SK-N-SH (cell line): ENCODE measurements at regions not wholly inside any gene's neighbourhood (a gene's known extent, or its start where the extent isn't known, plus 50 kb on each side); places are given as distances from the start of the nearest gene placed in this dataset.
"Not testable (repeated sequence)": the region's sequence is repeated elsewhere in the genome, so short reads cannot be mapped to it uniquely, and the experiment has no call there.

ENCODE experiments used
- CTCF ChIA-PET: fragments of 300-600, 350-600 bp; formaldehyde crosslinking; extraction: SDS; loops from one replicate; lab custom pipeline; 2021; lab: Yijun Ruan, JAX
- POLR2A ChIA-PET: fragments of 350-600 bp; sonication (Branson Sonifier 250); formaldehyde crosslinking; extraction: SDS; loops from one replicate; lab custom pipeline; 2020; ENCODE audit warnings: antibody characterized with exemption, inconsistent platforms; lab: Yijun Ruan, JAX
- DNase-seq: peaks from one replicate; pipeline ENCODE4 v3.0.0; 2012
- H2AFZ ChIP-seq: fragments of 200-600 bp; sonication (generic); 2 replicates; pipeline ENCODE4 v1.8.1; 2016; ENCODE audit warnings: antibody characterized with exemption, mild to moderate bottlenecking, low read depth
- H3F3A ChIP-seq: fragments of 200-600 bp; sonication (generic); replicated peaks from 2 replicates; pipeline ENCODE3; 2016; ENCODE audit warnings: antibody characterized with exemption, mild to moderate bottlenecking; ENCODE audit not compliant: insufficient read depth
- H3K27ac ChIP-seq, 2 experiments: fragments of 200-500 bp in 1 of 2; fragments of 200-600 bp in 1 of 2; sonication (Bioruptor generic) in 1 of 2; sonication (generic), shearing (Covaris generic) in 1 of 2; 2 replicates each; pipeline versions ENCODE4 v1.5.1 to v1.6.1; 2014 to 2016; ENCODE audit warnings: low read depth in 2 of 2, inconsistent platforms in 1 of 2, low read length in 1 of 2, mild to moderate bottlenecking in 1 of 2, mixed read lengths in 1 of 2
- H3K27me3 ChIP-seq: fragments of 200-600 bp; sonication (generic), shearing (Covaris generic); 2 replicates; pipeline ENCODE4 v1.6.1; 2016; ENCODE audit warnings: mixed run types; ENCODE audit not compliant: insufficient read depth
- H3K36me3 ChIP-seq, 2 experiments: fragments of 200-500 bp in 1 of 2; fragments of 200-600 bp in 1 of 2; sonication (Bioruptor generic) in 1 of 2; sonication (generic) in 1 of 2; replicated peaks in 1 of 2; 2 replicates each; pipeline versions ENCODE3 to v1.5.1; 2014 to 2016; ENCODE audit warnings: low read length in 1 of 2, mild to moderate bottlenecking in 1 of 2; ENCODE audit not compliant: insufficient read depth in 2 of 2, control insufficient read depth in 1 of 2
- H3K4me1 ChIP-seq, 2 experiments: fragments of 200-500 bp in 1 of 2; fragments of 200-600 bp in 1 of 2; sonication (Bioruptor generic) in 1 of 2; sonication (generic), shearing (Covaris generic) in 1 of 2; 2 replicates each; pipeline versions ENCODE4 v1.5.1 to v1.6.1; 2014 to 2016; ENCODE audit warnings: low read depth in 1 of 2, low read length in 1 of 2, mixed run types in 1 of 2; ENCODE audit not compliant: insufficient read depth in 2 of 2, control insufficient read depth in 1 of 2
- H3K4me2 ChIP-seq: fragments of 200-600 bp; sonication (generic), shearing (Covaris generic); 2 replicates; pipeline ENCODE4 v1.6.1; 2017; ENCODE audit warnings: mixed run types
- H3K4me3 ChIP-seq, 2 experiments: fragments of 200-500 bp in 1 of 2; fragments of 200-600 bp in 1 of 2; sonication (Bioruptor generic) in 1 of 2; sonication (generic), shearing (Covaris generic) in 1 of 2; 2 replicates each; pipeline versions ENCODE4 v1.5.1 to v1.8.1; 2014 to 2016; ENCODE audit warnings: low read depth in 2 of 2, inconsistent platforms in 1 of 2, low read length in 1 of 2, mild to moderate bottlenecking in 1 of 2, mixed read lengths in 1 of 2, moderate library complexity in 1 of 2
- H3K79me2 ChIP-seq: fragments of 200-600 bp; sonication (generic); 2 replicates; pipeline ENCODE4 v1.8.1; 2017; ENCODE audit warnings: mild to moderate bottlenecking; ENCODE audit not compliant: insufficient read depth
- H3K9ac ChIP-seq: fragments of 200-600 bp; sonication (generic); 2 replicates; pipeline ENCODE4 v1.6.1; 2017; ENCODE audit warnings: mixed run types
- H3K9me2 ChIP-seq: fragments of 200-600 bp; sonication (generic); 2 replicates; pipeline ENCODE4 v1.6.1; 2017; ENCODE audit warnings: mixed run types
- H3K9me3 ChIP-seq: fragments of 200-600 bp; sonication (generic); 2 replicates; pipeline ENCODE4 v1.6.1; 2017; ENCODE audit warnings: mixed run types, mild to moderate bottlenecking, moderate library complexity
- H4K20me1 ChIP-seq: fragments of 200-600 bp; sonication (generic); 2 replicates; pipeline ENCODE4 v1.6.1; 2017; ENCODE audit warnings: mild to moderate bottlenecking, mixed run types; ENCODE audit not compliant: insufficient read depth
- GATA2 ChIP-seq: sonication (generic); formaldehyde crosslinking; IDR thresholded peaks from 2 replicates; pipeline ENCODE4 v1.5.0; 2020; ENCODE audit warnings: mild to moderate bottlenecking, missing genetic modification reagents
- JUND ChIP-seq: IDR thresholded peaks from 2 replicates; pipeline ENCODE4 v1.4.0; 2012
- MAX ChIP-seq: IDR thresholded peaks from 2 replicates; pipeline ENCODE4 v1.4.0; 2012; ENCODE audit warnings: low read depth
- SIN3A ChIP-seq: IDR thresholded peaks from 2 replicates; pipeline ENCODE4 v1.6.1; 2012; ENCODE audit warnings: low read depth, mild to moderate bottlenecking, low read length, moderate library complexity, borderline replicate concordance
- TF ChIP-seq, protein P1 (sequence below): IDR thresholded peaks from 2 replicates; pipeline ENCODE4 v1.6.1; 2012; ENCODE audit warnings: mild to moderate bottlenecking, low read depth, low read length, moderate library complexity
- TF ChIP-seq, protein P2 (sequence below): IDR thresholded peaks from 2 replicates; pipeline ENCODE4; 2012

DNA sequence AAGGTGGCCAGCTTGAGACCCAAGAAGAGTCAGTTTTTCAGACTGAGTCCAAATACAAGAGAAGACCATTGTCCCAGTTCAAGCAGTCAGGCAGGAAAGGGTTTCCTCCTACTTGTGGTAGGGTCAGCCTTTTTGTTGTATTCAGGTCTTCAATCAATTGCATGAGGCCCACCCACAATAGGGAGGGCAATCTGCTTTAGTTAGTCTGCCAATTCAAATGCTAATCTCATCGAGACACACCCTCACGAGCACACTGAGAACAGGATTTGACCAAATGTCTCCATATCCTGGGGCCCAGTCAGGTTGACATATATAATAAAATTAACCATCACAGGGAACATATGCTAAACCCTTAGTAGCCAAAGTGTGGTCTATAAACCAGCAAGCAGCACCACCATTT is 75.3 kb upstream of the FRMPD3 start (continued):
- TF ChIP-seq, protein P1, sequence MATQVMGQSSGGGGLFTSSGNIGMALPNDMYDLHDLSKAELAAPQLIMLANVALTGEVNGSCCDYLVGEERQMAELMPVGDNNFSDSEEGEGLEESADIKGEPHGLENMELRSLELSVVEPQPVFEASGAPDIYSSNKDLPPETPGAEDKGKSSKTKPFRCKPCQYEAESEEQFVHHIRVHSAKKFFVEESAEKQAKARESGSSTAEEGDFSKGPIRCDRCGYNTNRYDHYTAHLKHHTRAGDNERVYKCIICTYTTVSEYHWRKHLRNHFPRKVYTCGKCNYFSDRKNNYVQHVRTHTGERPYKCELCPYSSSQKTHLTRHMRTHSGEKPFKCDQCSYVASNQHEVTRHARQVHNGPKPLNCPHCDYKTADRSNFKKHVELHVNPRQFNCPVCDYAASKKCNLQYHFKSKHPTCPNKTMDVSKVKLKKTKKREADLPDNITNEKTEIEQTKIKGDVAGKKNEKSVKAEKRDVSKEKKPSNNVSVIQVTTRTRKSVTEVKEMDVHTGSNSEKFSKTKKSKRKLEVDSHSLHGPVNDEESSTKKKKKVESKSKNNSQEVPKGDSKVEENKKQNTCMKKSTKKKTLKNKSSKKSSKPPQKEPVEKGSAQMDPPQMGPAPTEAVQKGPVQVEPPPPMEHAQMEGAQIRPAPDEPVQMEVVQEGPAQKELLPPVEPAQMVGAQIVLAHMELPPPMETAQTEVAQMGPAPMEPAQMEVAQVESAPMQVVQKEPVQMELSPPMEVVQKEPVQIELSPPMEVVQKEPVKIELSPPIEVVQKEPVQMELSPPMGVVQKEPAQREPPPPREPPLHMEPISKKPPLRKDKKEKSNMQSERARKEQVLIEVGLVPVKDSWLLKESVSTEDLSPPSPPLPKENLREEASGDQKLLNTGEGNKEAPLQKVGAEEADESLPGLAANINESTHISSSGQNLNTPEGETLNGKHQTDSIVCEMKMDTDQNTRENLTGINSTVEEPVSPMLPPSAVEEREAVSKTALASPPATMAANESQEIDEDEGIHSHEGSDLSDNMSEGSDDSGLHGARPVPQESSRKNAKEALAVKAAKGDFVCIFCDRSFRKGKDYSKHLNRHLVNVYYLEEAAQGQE = no peak

- no peak overlapping the region for H3K4me2 ChIP-seq
- H3K36me3 ChIP-seq = no peaks in the 10 kb centered on the region
- TF ChIP-seq SIN3A (no peak), GATA2 (CRISPR knock-in tag) (no peak), JUND (no peak), MAX (no peak)
- TF ChIP-seq, protein P2, sequence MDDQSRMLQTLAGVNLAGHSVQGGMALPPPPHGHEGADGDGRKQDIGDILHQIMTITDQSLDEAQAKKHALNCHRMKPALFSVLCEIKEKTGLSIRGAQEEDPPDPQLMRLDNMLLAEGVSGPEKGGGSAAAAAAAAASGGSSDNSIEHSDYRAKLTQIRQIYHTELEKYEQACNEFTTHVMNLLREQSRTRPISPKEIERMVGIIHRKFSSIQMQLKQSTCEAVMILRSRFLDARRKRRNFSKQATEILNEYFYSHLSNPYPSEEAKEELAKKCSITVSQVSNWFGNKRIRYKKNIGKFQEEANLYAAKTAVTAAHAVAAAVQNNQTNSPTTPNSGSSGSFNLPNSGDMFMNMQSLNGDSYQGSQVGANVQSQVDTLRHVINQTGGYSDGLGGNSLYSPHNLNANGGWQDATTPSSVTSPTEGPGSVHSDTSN = no peak
- POLR2A ChIA-PET = interaction anchor here (0.6 kb wide), 1 partner anchor 48 kb away, joined by 3 read pairs; no protein-coding TSS in a partner anchor
- DNase-seq = no peak
- H3K27me3 ChIP-seq = 0 out of 2 replicates have a peak, but pooled peaks cover 4% of the 10 kb centered on the region
- H3K9me2 ChIP-seq = no peaks in the 10 kb centered on the region
- no peaks in the 10 kb centered on the region for H4K20me1 ChIP-seq
- H3K4me1 ChIP-seq = no peaks in the 10 kb centered on the region
- H3K9ac ChIP-seq = no peak overlapping the region
- no peaks in the 10 kb centered on the region for H3K9me3 ChIP-seq
- H2AFZ ChIP-seq = no peak overlapping the region
- CTCF ChIA-PET = no interaction called here
- H3K79me2 ChIP-seq = no peaks in the 10 kb centered on the region
- no peaks in the 10 kb centered on the region for H3F3A ChIP-seq
- no peak overlapping the region for H3K4me3 ChIP-seq
- no peak overlapping the region for H3K27ac ChIP-seq
These were observed 74.6 kb upstream of the FRMPD3 start for GRCh38 chrX:107374831-107375230.

- CTCF ChIA-PET, H3K4me1 ChIP-seq, H3K9ac ChIP-seq, H3K9me2 ChIP-seq, H3K36me3 ChIP-seq, H3K79me2 ChIP-seq, H2AFZ ChIP-seq, H4K20me1 ChIP-seq, H3K9me3 ChIP-seq, H3K4me3 ChIP-seq, H3K27ac ChIP-seq, H3F3A ChIP-seq, H3K4me2 ChIP-seq, POLR2A ChIA-PET, DNase-seq, H3K27me3 ChIP-seq: not testable (repeated sequence)
These were observed 73.3 kb upstream of the FRMPD3 start for GRCh38 chrX:107376186-107376585.
